ENCODE measurements at regions not wholly inside any gene's neighbourhood (a gene's known extent, or its start where the extent isn't known, plus 50 kb on each side); places are given as distances from the start of the nearest gene placed in this dataset.

DNA sequence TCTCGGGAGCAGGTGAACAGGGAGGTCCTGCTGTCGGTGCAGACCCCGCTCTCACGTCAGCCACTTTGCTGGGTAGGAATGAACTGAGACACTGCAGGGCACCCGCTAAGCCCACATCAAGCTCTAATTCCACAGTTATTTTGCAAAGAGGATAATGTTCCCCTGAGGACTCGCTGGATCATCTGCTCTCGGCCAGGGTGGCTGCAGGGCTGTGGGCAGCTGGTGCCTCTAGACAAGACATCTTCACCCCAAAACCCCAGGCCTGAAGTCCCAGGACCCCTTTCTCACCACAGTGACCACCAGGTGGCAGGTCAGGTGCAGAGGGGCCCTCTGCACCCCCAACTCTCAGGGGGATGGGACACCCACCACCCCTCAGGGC, 135.1 kb upstream of the PPP1R26 start:
- WGBS, 2 experiments (ENCODE audit: insufficient coverage in 2 of 2), result 93% methylated on average over 5 to 6 of the region's 7 CpGs

DNA sequence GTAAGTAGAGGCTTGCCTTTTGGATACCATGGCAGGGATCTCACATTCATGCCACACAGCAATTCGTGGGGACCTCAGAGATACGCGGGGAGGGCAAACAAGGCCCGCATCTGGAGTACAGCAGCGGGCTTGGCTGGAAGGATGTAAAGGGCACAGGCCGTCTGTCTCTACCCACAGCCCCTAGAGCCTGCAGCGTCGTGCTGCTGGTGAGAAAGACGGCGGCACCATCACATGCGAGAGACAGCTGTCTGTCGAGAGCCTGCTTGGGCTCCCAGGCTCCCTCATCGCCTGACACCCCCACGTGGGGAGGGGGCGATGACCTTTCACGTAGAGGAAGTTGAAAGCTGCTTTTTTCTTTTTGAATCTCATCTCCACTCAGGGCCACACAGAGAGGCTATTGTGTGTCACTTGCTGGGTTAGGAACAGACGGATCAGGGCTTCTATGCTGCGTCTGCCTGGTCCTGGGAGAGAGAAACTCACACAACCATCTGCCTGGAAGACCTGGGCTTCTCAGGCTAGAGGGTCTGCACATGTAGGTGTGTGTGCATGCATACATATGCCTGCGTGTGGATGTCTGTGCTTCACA, 134.6 kb upstream of the PPP1R26 start:
- 84 to 85% methylated on average over 18 of the region's 19 CpGs for WGBS, 2 experiments (ENCODE audit: insufficient coverage in 2 of 2)
- no peaks in the 10 kb centered on the region for H3K9me3 ChIP-seq (ENCODE audit: control insufficient read depth, low read length)
- no peak overlapping the region for H3K4me3 ChIP-seq (ENCODE audit: extremely low read depth, insufficient read depth, low read length, poor library complexity, severe bottlenecking)
- H3K36me3 ChIP-seq (ENCODE audit: control insufficient read depth, insufficient read depth, low read length), result no peaks in the 10 kb centered on the region
- no peak overlapping the region for H3K27ac ChIP-seq (ENCODE audit: low read depth, low read length, severe bottlenecking)
- peaks cover 2% of the 10 kb centered on the region for H3K4me1 ChIP-seq (ENCODE audit: control insufficient read depth, insufficient read depth, low read length, poor library complexity, severe bottlenecking)

More for the DNA sequence above, 135.1 kb upstream of the PPP1R26 start:
- H3K27ac ChIP-seq (ENCODE audit: low read depth, low read length, severe bottlenecking), result no peak overlapping the region
- no peak overlapping the region for H3K4me3 ChIP-seq (ENCODE audit: extremely low read depth, insufficient read depth, low read length, poor library complexity, severe bottlenecking)
- H3K4me1 ChIP-seq (ENCODE audit: control insufficient read depth, insufficient read depth, low read length, poor library complexity, severe bottlenecking), result peaks cover 5% of the 10 kb centered on the region
- no peaks in the 10 kb centered on the region for H3K9me3 ChIP-seq (ENCODE audit: control insufficient read depth, low read length)
- H3K36me3 ChIP-seq (ENCODE audit: control insufficient read depth, insufficient read depth, low read length), result no peaks in the 10 kb centered on the region

DNA sequence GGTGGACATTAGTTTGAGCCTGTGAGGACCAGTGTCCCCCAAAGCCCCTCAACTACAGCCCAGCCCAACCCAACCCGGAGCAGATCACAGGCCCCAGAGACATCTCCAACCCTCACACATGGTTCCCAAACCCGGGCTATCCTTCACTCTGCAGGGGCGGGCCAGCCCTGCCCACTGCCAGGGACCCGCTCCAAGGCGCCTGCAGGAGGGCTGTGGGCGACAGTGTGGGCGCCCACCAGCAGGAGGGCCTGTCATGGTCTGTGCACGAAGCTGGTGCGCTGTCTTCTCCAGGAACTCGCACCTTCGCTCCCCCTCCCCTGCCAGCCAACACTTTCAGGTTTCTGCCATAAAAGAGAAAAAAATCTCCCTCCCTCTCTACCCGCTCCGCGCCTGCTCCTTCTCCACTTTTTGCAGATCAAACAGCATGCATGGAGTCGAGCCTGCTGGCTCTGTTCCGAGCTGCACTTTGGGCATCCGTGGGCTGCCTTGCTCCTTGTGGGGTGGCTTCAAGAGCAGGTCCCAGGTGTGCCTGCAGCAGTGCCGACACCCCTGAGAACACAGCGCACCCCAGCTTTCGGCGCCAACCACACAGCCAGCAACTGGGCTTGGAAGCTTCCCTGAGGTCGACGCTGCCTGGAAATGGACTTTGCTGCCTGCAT, 133.7 kb upstream of the PPP1R26 start:
- H3K27ac ChIP-seq (ENCODE audit: low read depth, low read length, severe bottlenecking), result no peak overlapping the region
- H3K4me3 ChIP-seq (ENCODE audit: extremely low read depth, insufficient read depth, low read length, poor library complexity, severe bottlenecking), result no peak overlapping the region
- no peaks in the 10 kb centered on the region for H3K9me3 ChIP-seq (ENCODE audit: control insufficient read depth, low read length)
- 86 to 87% methylated on average over 23 of the region's 23 CpGs for WGBS, 2 experiments (ENCODE audit: insufficient coverage in 2 of 2)
- no peaks in the 10 kb centered on the region for H3K36me3 ChIP-seq (ENCODE audit: control insufficient read depth, insufficient read depth, low read length)
- H3K4me1 ChIP-seq (ENCODE audit: control insufficient read depth, insufficient read depth, low read length, poor library complexity, severe bottlenecking), result no peaks in the 10 kb centered on the region

DNA sequence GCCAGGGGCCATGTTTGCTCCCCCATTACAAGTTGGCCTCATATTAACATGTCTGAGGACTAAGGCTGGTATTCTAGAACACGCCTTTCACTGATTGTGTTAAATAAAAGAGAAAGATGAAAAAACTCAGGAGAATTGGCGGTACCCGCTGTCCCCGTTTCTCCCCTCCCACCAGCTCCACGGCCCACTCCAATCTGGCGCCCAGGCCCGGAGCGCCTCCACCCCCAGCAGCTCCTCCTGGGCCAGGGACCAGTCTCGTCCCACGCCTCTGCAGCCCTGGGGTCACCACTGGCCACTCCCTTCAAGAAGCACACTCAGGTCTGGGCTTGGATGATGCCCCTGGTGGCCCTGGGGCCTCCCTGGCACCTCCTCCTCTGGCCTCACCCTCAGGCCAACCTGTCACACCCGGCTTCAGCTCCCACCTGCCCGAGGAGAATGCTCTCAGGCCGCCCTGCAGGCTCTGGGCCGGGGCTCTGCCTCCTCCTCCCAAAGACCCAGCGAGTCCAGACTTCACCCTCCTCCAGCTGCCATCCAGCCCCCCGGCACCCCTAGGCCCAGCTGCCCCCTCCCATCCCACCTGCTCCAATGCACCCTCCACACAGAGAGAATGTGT, 133.0 kb upstream of the PPP1R26 start:
- Histone ChIP-seq H3K9me3 (ENCODE audit: control insufficient read depth, low read length) (no peaks in the 10 kb centered on the region), H3K4me1 (ENCODE audit: control insufficient read depth, insufficient read depth, low read length, poor library complexity, severe bottlenecking) (no peaks in the 10 kb centered on the region), H3K36me3 (ENCODE audit: control insufficient read depth, insufficient read depth, low read length) (no peaks in the 10 kb centered on the region), H3K4me3 (ENCODE audit: extremely low read depth, insufficient read depth, low read length, poor library complexity, severe bottlenecking) (no peak overlapping the region), H3K27ac (ENCODE audit: low read depth, low read length, severe bottlenecking) (no peak overlapping the region)
- WGBS, 2 experiments (ENCODE audit: insufficient coverage in 2 of 2), result 79 to 89% methylated on average over 7 to 15 of the region's 16 CpGs

DNA sequence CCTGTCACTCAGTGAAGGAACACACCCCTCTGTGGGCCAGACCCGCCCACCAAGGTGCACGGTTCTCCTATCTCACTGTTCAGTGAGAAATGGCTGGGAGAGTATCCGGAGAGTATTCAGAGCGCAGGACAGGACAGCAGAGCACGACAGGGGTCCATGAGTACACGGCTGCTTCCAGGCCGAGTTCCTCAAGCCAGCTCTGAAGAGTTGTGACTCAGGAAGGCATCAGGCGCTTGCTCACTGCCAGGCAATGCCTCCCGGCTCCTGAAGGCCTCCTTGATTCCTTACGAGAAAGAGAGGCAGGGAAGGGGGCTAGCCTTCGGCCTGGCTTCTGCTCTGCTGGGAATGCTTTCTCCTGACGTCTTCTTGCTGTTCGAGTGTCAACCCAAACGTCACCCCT, 132.1 kb upstream of the PPP1R26 start:
- 81 to 84% methylated on average over 13 to 14 of the region's 14 CpGs for WGBS, 2 experiments (ENCODE audit: insufficient coverage in 2 of 2)

DNA sequence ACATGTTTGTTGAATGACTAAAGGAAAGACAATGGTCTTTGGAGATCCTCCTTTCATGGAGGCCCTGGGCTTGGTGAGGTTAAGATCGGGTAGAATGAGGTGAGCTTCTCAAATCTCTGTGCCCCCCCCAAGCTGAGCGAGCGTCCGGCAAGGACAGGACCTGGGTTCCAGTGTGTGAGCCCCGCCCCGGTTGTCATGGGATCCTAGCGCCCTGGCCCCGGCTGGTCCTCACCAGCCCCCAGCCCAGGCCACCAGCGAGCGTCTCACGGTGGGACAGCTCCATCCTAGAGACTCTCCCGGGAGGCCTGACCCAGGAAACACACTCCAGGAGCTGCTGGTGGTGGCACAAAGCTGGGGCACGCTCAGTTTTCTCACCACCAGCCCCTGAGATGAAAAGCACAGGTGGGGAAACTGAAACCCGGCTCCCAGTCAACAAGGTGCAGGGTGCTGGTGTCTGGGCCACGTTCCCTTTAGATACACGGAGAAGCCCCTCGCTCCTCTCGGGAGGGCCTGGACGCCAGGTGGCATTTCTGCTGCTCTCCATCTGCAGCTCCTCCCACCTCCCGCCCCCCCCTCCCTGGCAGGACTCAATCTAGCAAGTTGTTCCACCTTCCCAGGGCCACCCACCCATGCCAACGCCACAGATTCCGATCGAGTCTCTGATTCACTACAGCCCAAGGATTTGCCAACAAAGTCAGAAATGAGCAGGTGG, 131.3 kb upstream of the PPP1R26 start:
- Histone ChIP-seq H3K27ac (ENCODE audit: low read depth, low read length, severe bottlenecking) (no peak overlapping the region), H3K4me1 (ENCODE audit: control insufficient read depth, insufficient read depth, low read length, poor library complexity, severe bottlenecking) (no peaks in the 10 kb centered on the region), H3K9me3 (ENCODE audit: control insufficient read depth, low read length) (no peaks in the 10 kb centered on the region), H3K4me3 (ENCODE audit: extremely low read depth, insufficient read depth, low read length, poor library complexity, severe bottlenecking) (no peak overlapping the region), H3K36me3 (ENCODE audit: control insufficient read depth, insufficient read depth, low read length) (no peaks in the 10 kb centered on the region)
- WGBS, 2 experiments (ENCODE audit: insufficient coverage in 2 of 2), result 88 to 89% methylated on average over 17 to 22 of the region's 23 CpGs

More for the DNA sequence above, 132.1 kb upstream of the PPP1R26 start:
- no peaks in the 10 kb centered on the region for H3K36me3 ChIP-seq (ENCODE audit: control insufficient read depth, insufficient read depth, low read length)
- no peaks in the 10 kb centered on the region for H3K9me3 ChIP-seq (ENCODE audit: control insufficient read depth, low read length)
- H3K4me3 ChIP-seq (ENCODE audit: extremely low read depth, insufficient read depth, low read length, poor library complexity, severe bottlenecking), result no peak overlapping the region
- no peaks in the 10 kb centered on the region for H3K4me1 ChIP-seq (ENCODE audit: control insufficient read depth, insufficient read depth, low read length, poor library complexity, severe bottlenecking)
- H3K27ac ChIP-seq (ENCODE audit: low read depth, low read length, severe bottlenecking), result no peak overlapping the region

DNA sequence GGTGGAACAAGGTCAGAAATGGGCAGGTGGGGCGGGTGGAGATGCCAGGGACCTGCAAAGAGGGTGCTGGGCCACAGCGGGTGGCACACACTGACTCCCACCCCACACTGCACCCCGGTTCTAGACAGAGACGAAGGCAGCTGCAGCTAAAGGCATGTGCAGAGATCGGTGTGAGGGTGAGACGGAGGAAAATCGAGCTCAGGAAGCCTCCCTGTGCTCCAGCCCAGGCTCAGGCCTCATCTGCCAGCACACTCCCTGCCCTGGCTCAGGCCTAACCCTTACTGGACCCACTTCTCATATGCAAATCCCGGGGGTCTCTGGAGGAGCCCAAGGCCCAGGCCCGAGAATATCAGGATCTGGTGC, 130.8 kb upstream of the PPP1R26 start:
- WGBS, 2 experiments (ENCODE audit: insufficient coverage in 2 of 2), result 84 to 86% methylated on average over 3 to 6 of the region's 9 CpGs
- Histone ChIP-seq H3K4me3 (ENCODE audit: extremely low read depth, insufficient read depth, low read length, poor library complexity, severe bottlenecking) (no peak overlapping the region), H3K36me3 (ENCODE audit: control insufficient read depth, insufficient read depth, low read length) (no peaks in the 10 kb centered on the region), H3K9me3 (ENCODE audit: control insufficient read depth, low read length) (no peaks in the 10 kb centered on the region), H3K27ac (ENCODE audit: low read depth, low read length, severe bottlenecking) (no peak overlapping the region), H3K4me1 (ENCODE audit: control insufficient read depth, insufficient read depth, low read length, poor library complexity, severe bottlenecking) (no peaks in the 10 kb centered on the region)

DNA sequence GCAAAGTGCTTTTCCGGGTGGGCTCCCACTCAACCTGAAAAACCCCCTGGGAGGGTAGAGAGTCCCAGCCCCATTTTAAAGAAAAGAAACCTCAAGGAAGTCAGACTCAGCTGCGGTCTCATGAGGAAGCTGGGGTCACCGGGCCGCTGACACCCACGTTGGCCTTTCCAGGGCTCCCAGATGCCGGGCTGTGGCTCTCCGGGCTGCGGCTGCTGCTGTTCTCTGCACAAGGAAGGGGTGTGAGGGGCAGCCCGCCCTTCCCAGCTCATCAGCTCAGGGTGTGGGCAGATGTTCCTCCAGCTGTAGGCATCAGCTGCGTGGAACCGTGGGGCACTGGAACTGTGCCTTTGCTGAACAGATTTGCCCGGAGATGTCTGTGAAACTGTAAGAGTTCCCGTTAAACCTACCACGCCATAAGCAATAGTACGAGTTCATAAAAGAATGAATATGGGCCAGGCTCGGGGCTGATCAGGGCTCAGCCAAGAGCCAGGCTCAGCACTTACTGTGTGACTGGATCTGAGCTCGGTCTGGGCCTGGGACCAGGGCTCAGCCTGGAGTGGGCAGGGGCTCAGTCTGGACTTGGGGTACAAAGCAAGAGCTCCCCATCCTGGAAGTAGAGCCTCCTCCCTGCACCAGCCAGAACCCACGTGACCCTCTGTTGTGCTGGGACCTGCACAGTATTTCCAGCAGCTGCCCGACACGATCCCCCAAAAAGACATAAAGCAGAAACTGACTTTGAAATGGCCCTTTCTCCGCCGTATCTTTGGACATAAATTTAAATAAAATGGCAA, 130.2 kb upstream of the PPP1R26 start:
- WGBS, 2 experiments (ENCODE audit: insufficient coverage in 2 of 2), result 89 to 90% methylated on average over 21 to 22 of the region's 22 CpGs
- Histone ChIP-seq H3K9me3 (ENCODE audit: control insufficient read depth, low read length) (no peaks in the 10 kb centered on the region), H3K4me3 (ENCODE audit: extremely low read depth, insufficient read depth, low read length, poor library complexity, severe bottlenecking) (no peak overlapping the region), H3K4me1 (ENCODE audit: control insufficient read depth, insufficient read depth, low read length, poor library complexity, severe bottlenecking) (no peaks in the 10 kb centered on the region), H3K27ac (ENCODE audit: low read depth, low read length, severe bottlenecking) (no peak overlapping the region), H3K36me3 (ENCODE audit: control insufficient read depth, insufficient read depth, low read length) (no peaks in the 10 kb centered on the region)

DNA sequence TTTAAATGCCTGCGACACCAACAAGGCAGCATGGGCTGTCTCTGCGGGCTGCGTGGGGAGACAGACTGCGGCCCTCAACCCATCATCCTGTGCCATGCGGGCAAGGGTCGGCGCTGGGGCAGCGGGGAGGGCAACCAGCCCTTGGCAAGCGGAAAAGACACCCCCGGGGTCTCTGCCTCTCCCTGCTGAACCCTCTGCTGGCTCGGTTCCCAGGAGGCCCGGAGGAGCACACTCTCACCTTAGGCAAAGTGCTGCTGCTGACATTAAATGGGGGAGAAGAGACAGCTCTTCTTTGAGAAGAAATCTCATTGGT, 129.6 kb upstream of the PPP1R26 start:
- no peaks in the 10 kb centered on the region for H3K9me3 ChIP-seq (ENCODE audit: control insufficient read depth, low read length)

DNA sequence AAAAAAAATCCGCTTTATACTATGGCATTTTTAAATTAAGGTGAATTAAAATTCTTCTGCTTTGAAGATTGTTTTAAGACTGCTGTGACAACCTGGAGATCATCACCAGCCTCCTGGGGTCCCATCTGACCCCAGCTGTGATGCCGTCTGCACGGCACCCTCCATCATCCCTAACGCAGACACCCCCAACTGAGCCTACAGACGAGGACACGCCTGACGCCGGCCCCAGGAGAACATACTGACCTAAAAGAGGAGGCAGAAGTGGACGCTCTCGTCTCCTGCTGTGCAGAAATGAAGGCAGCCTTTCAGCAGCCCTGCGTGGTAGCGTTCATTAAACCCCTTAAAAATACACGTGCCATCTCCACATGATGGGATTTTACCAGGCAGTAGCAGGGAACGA, 125.6 kb upstream of the PPP1R26 start:
- 91 to 93% methylated on average over 13 of the region's 14 CpGs for WGBS, 2 experiments (ENCODE audit: insufficient coverage in 2 of 2)
- H3K27ac ChIP-seq (ENCODE audit: low read depth, low read length, severe bottlenecking), result no peak overlapping the region
- no peak overlapping the region for H3K4me3 ChIP-seq (ENCODE audit: extremely low read depth, insufficient read depth, low read length, poor library complexity, severe bottlenecking)
- no peaks in the 10 kb centered on the region for H3K9me3 ChIP-seq (ENCODE audit: control insufficient read depth, low read length)
- H3K4me1 ChIP-seq (ENCODE audit: control insufficient read depth, insufficient read depth, low read length, poor library complexity, severe bottlenecking), result no peaks in the 10 kb centered on the region
- H3K36me3 ChIP-seq (ENCODE audit: control insufficient read depth, insufficient read depth, low read length), result no peaks in the 10 kb centered on the region

More for the DNA sequence above, 129.6 kb upstream of the PPP1R26 start:
- no peak overlapping the region for H3K27ac ChIP-seq (ENCODE audit: low read depth, low read length, severe bottlenecking)
- H3K4me1 ChIP-seq (ENCODE audit: control insufficient read depth, insufficient read depth, low read length, poor library complexity, severe bottlenecking), result no peaks in the 10 kb centered on the region
- H3K36me3 ChIP-seq (ENCODE audit: control insufficient read depth, insufficient read depth, low read length), result no peaks in the 10 kb centered on the region
- no peak overlapping the region for H3K4me3 ChIP-seq (ENCODE audit: extremely low read depth, insufficient read depth, low read length, poor library complexity, severe bottlenecking)
- 88% methylated on average over 11 to 12 of the region's 12 CpGs for WGBS, 2 experiments (ENCODE audit: insufficient coverage in 2 of 2)
